ENCODE measurements at regions not wholly inside any gene's neighbourhood (a gene's known extent, or its start where the extent isn't known, plus 50 kb on each side); places are given as distances from the start of the nearest gene placed in this dataset.

DNA sequence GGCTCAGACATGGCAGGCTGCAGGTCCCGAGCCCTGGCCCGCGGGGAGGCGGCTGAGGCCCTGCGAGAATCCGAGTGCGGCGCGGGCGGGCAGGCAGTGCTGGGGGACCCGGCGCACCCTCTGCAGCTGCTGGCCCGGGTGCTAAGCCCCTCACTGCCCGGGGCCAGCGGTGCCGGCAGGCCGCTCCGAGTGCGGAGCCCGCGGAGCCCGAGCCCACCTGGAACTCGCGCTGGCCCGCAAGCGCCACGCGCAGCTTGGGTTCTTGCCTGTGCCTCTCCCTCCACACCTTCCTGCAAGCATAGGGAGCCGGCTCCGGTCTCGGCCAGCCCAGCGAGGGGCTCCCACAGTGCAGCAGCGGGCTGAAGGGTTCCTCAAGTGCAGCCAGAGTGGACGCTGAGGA lies 97.5 kb downstream of the QDPR start:
- TF ChIP-seq EZH2 (IDR thresholded peaks at IDR 0.05; ENCODE audit: insufficient read depth, poor library complexity, severe bottlenecking), result no peak
- no peak for TF ChIP-seq EZH2phosphoT487 (IDR thresholded peaks at IDR 0.05; ENCODE audit: insufficient read depth, low read depth)
